ENCODE measurements at regions not wholly inside any gene's neighbourhood (a gene's known extent, or its start where the extent isn't known, plus 50 kb on each side); places are given as distances from the start of the nearest gene placed in this dataset.

- Histone ChIP-seq H3K9ac (ENCODE audit: control insufficient read depth, extremely low read depth, insufficient read depth, low read length) (no peak overlapping the region), H3K4me1 (ENCODE audit: control insufficient read depth, extremely low read depth, insufficient read depth, low read length) (no peaks in the 10 kb centered on the region), H3K27me3 (ENCODE audit: control insufficient read depth, extremely low read depth, insufficient read depth, low read length) (no peaks in the 10 kb centered on the region), H4K20me1 (ENCODE audit: control insufficient read depth, extremely low read depth, insufficient read depth, low read length) (no peaks in the 10 kb centered on the region), H3K9me1 (ENCODE audit: control insufficient read depth, extremely low read depth, insufficient read depth, low read length) (no peaks in the 10 kb centered on the region), H3K27ac (ENCODE audit: control insufficient read depth, insufficient read depth, low read length) (no peak overlapping the region), H3K4me3 (ENCODE audit: control insufficient read depth in 2 of 3, extremely low read depth in 1 of 3, insufficient read depth in 2 of 3, low read depth in 1 of 3, low read length in 3 of 3) (no peak overlapping the region), H3K36me3 (ENCODE audit: control insufficient read depth in 2 of 2, extremely low read depth in 1 of 2, insufficient read depth in 2 of 2, low read length in 2 of 2) (no peaks in the 10 kb centered on the region), H2AFZ (ENCODE audit: control insufficient read depth, low read length) (no peak overlapping the region), H3K4me2 (ENCODE audit: control insufficient read depth, extremely low read depth, insufficient read depth, low read depth, low read length) (no peak overlapping the region), H3K79me2 (ENCODE audit: control insufficient read depth, insufficient read depth, low read length) (no peaks in the 10 kb centered on the region), H3K9me3 (ENCODE audit: control insufficient read depth, low read depth, low read length) (no peaks in the 10 kb centered on the region)
- dilution Hi-C loops (cut with MboI; ENCODE audit: extremely low pct_ligation_motif_present, low sequenced_read_pairs) = no loop called here
- TF ChIP-seq CTCF (optimal IDR thresholded peaks at IDR 0.05 in 1 of 3, IDR thresholded peaks at IDR 0.05 in 1 of 3, conservative IDR thresholded peaks at IDR 0.05 in 1 of 3; ENCODE audit: extremely low read depth in 1 of 3, insufficient read depth in 2 of 3, low read length in 3 of 3) (no peak), EZH2 (IDR thresholded peaks at IDR 0.05; ENCODE audit: low read length) (no peak)
- DNase-seq (ENCODE audit: low read depth, low spot score) = no peak
- FAIRE-seq = no peak
Observed at GRCh38 chr4:186471441-186471840, 83.9 kb downstream of the MTNR1A start.

- Histone ChIP-seq H3K9me3 (ENCODE audit: control insufficient read depth, low read depth, low read length) (no peaks in the 10 kb centered on the region), H4K20me1 (ENCODE audit: control insufficient read depth, extremely low read depth, insufficient read depth, low read length) (no peaks in the 10 kb centered on the region), H3K4me2 (ENCODE audit: control insufficient read depth, extremely low read depth, insufficient read depth, low read depth, low read length) (no peak overlapping the region), H3K4me3 (ENCODE audit: control insufficient read depth in 2 of 3, extremely low read depth in 1 of 3, insufficient read depth in 2 of 3, low read depth in 1 of 3, low read length in 3 of 3) (no peak overlapping the region), H3K27me3 (ENCODE audit: control insufficient read depth, extremely low read depth, insufficient read depth, low read length) (no peaks in the 10 kb centered on the region), H2AFZ (ENCODE audit: control insufficient read depth, low read length) (no peak overlapping the region), H3K9me1 (ENCODE audit: control insufficient read depth, extremely low read depth, insufficient read depth, low read length) (no peaks in the 10 kb centered on the region), H3K79me2 (ENCODE audit: control insufficient read depth, insufficient read depth, low read length) (no peaks in the 10 kb centered on the region), H3K27ac (ENCODE audit: control insufficient read depth, insufficient read depth, low read length) (no peak overlapping the region), H3K4me1 (ENCODE audit: control insufficient read depth, extremely low read depth, insufficient read depth, low read length) (no peaks in the 10 kb centered on the region), H3K36me3 (ENCODE audit: control insufficient read depth in 2 of 2, extremely low read depth in 1 of 2, insufficient read depth in 2 of 2, low read length in 2 of 2) (no peaks in the 10 kb centered on the region), H3K9ac (ENCODE audit: control insufficient read depth, extremely low read depth, insufficient read depth, low read length) (no peak overlapping the region)
- dilution Hi-C loops (cut with MboI; ENCODE audit: extremely low pct_ligation_motif_present, low sequenced_read_pairs) = no loop called here
- no peak for TF ChIP-seq CTCF (optimal IDR thresholded peaks at IDR 0.05 in 1 of 3, IDR thresholded peaks at IDR 0.05 in 1 of 3, conservative IDR thresholded peaks at IDR 0.05 in 1 of 3; ENCODE audit: extremely low read depth in 1 of 3, insufficient read depth in 2 of 3, low read length in 3 of 3)
- no peak for TF ChIP-seq EZH2 (IDR thresholded peaks at IDR 0.05; ENCODE audit: low read length)
- DNase-seq (ENCODE audit: low read depth, low spot score) (no peak), FAIRE-seq (no peak)
Observed at GRCh38 chr4:186458050-186458449, 97.3 kb downstream of the MTNR1A start.
